Esophagus muscularis mucosa (tissue), 4 donors: ENCODE measurements at regions not wholly inside any gene's neighbourhood (a gene's known extent, or its start where the extent isn't known, plus 50 kb on each side); places are given as distances from the start of the nearest gene placed in this dataset.

ENCODE experiments used
- DNase-seq: peaks from one replicate; pipeline ENCODE4 v3.0.0-alpha.2; 2017; ENCODE audit errors: extremely low spot score
- H3K27ac ChIP-seq, 4 donors: fragments of 200-600 bp; sonication (generic); replicated peaks in 1 of 4; 1 replicate in 3 of 4; 2 replicates in 1 of 4; pipeline ENCODE4 v1.5.1; 2016 to 2019; ENCODE audit warnings: mild to moderate bottlenecking in 1 of 4
- H3K27me3 ChIP-seq, 4 donors: fragments of 200-600 bp; sonication (generic); one replicate each; pipeline versions ENCODE4 v1.5.1 to v1.6.0; 2016 to 2019
- H3K36me3 ChIP-seq, 4 donors: fragments of 200-600 bp; sonication (generic); one replicate each; pipeline ENCODE4 v1.5.1; 2016 to 2019
- H3K4me1 ChIP-seq, 4 donors: fragments of 200-600 bp; sonication (generic); one replicate each; pipeline ENCODE4 v1.5.1; 2016 to 2019
- H3K4me3 ChIP-seq, 4 donors: fragments of 200-600 bp; sonication (generic); 1 replicate in 2 of 4; 2 replicates in 2 of 4; pipeline ENCODE4 v1.5.1; 2016 to 2019; ENCODE audit warnings: mild to moderate bottlenecking in 4 of 4, moderate library complexity in 1 of 4
- H3K9me3 ChIP-seq, 4 donors: fragments of 200-600 bp; sonication (generic); 1 replicate in 3 of 4; 2 replicates in 1 of 4; pipeline ENCODE4 v1.5.1; 2016 to 2019
- CTCF ChIP-seq, 3 experiments: fragments of 200-600 bp in 2 of 3; fragments of 450-650 bp in 1 of 3; sonication (generic) in 2 of 3; IDR thresholded peaks; one replicate each; pipeline ENCODE4 v1.5.1; 2017 to 2019; ENCODE audit warnings: antibody characterized with exemption in 3 of 3, mild to moderate bottlenecking in 2 of 3, moderate library complexity in 1 of 3
- EP300 ChIP-seq: sonication (generic); formaldehyde crosslinking; IDR thresholded peaks from one replicate; pipeline ENCODE4 v1.6.1; 2017; ENCODE audit warnings: antibody characterized with exemption
- POLR2A ChIP-seq: fragments of 450-650 bp; IDR thresholded peaks from one replicate; pipeline ENCODE4 v1.6.1; 2017; ENCODE audit warnings: antibody characterized with exemption, moderate library complexity, mild to moderate bottlenecking, low read depth
- POLR2AphosphoS5 ChIP-seq, 2 donors: sonication (generic); formaldehyde crosslinking; IDR thresholded peaks; one replicate each; pipeline ENCODE4 v1.6.1; 2017; ENCODE audit warnings: antibody characterized with exemption in 2 of 2
- WGBS: methylation state at CpG from one replicate; pipeline ENCODE4 v1.1.5; 2018; 5-methylcytosine and 5-hydroxymethylcytosine counted together
- intact Hi-C: fragments of 100-400 bp; cut with DNase I; formaldehyde crosslinking; loops from one replicate; pipeline ENCODE4 v1.15.1; 2023

DNA sequence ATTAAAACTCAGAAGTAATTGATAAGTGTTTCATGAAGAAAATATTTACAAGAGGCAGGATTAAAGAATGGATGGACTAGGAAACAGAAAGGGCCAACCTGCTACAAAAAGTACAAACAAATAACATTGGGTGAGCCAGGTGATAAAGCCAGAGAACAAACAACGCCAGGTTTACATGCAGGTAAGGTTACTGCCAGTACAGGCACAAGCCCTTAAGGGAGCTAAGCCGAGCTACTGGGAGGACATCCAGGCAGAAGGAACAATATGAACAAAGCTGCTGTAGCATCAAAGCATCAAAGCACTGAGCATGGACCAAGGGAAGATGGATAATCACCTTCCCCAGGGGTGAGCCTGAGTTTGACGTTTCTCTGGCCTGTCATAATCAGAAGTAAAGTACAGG, 380.7 kb downstream of the SEC16B start:
- no peaks in the 10 kb centered on the region for H3K36me3 ChIP-seq
- intact Hi-C loops, result no loop called here
- peak; percentile 47 for DNase-seq
- no peak for TF ChIP-seq EP300
- TF ChIP-seq CTCF (IDR thresholded peaks at IDR 0.05), result no peak
- no peak for TF ChIP-seq POLR2A
- TF ChIP-seq POLR2AphosphoS5 (IDR thresholded peaks at IDR 0.05), result no peak
- H3K4me3 ChIP-seq, result no peak overlapping the region
- no peaks in the 10 kb centered on the region for H3K9me3 ChIP-seq
- no peaks in the 10 kb centered on the region for H3K27me3 ChIP-seq
- no peaks in the 10 kb centered on the region for H3K4me1 ChIP-seq
- WGBS, result 57% methylated on average over 3 of the region's 3 CpGs
- no peak overlapping the region for H3K27ac ChIP-seq

DNA sequence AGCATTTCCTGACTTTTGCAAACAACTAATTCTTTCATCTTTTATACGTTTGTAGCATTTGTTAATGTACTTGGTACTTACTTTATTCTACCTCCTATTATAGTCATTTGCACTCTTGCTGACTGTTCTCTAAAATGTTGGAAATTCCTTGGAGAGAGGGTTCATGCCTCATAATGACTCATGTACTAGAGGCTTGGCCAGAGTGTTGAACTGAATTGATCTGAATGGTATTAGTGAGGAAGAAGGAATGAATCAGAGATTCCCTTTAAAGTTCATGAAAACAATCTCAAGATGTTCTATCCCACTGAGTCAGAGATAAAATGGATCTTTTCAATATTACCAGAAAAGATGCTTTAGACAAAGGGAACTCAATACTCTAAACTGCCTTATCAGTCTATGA, 383.4 kb downstream of the SEC16B start:
- Histone ChIP-seq H3K27me3 (no peaks in the 10 kb centered on the region), H3K4me3 (no peak overlapping the region), H3K9me3 (no peaks in the 10 kb centered on the region), H3K27ac (no peak overlapping the region), H3K4me1 (no peaks in the 10 kb centered on the region), H3K36me3 (no peaks in the 10 kb centered on the region)
- no peak for TF ChIP-seq POLR2A
- TF ChIP-seq CTCF (IDR thresholded peaks at IDR 0.05), result no peak
- TF ChIP-seq POLR2AphosphoS5 (IDR thresholded peaks at IDR 0.05), result no peak
- no peak for TF ChIP-seq EP300
- 58% methylated on average over 1 of the region's 1 CpG for WGBS
- intact Hi-C loops, result no loop called here
- no peak for DNase-seq

- Histone ChIP-seq H3K9me3 (no peaks in the 10 kb centered on the region), H3K27me3 (no peaks in the 10 kb centered on the region), H3K27ac (no peak overlapping the region), H3K36me3 (no peaks in the 10 kb centered on the region), H3K4me3 (no peak overlapping the region), H3K4me1 (no peaks in the 10 kb centered on the region)
- TF ChIP-seq POLR2A (no peak), EP300 (no peak), POLR2AphosphoS5 (IDR thresholded peaks at IDR 0.05) (no peak), CTCF (IDR thresholded peaks at IDR 0.05) (no peak)
- intact Hi-C loops, result no loop called here
- whole genome bisulfite sequencing, result 52% methylated on average over 3 of the region's 3 CpGs
- no peak for DNase-seq
Measured at GRCh38 chr1:177585302-177586220, 384.3 kb downstream of the SEC16B start.

DNA sequence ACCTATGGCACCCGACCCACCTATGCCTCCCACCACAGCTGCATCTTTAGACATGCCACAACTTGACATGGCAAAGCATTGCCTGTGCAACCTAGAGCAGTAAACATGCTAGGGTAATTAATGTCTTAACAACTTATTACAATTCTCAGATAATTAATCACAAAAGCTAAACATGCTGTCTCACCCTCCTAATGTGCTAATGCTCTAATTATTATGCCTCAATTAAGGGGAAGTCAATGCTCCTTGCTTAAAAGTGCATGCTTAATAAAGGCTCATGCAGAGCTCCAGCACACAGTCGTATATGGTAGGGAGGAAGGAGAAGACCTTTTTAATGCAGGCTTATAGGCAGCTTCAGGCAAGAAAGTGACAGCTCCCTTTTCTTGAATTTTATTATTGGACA, 396.0 kb downstream of the SEC16B start:
- WGBS, result 67% methylated on average over 2 of the region's 2 CpGs
- no peak overlapping the region for H3K4me3 ChIP-seq
- H3K27me3 ChIP-seq, result no peaks in the 10 kb centered on the region
- TF ChIP-seq POLR2A, result no peak
- no peak for TF ChIP-seq POLR2AphosphoS5 (IDR thresholded peaks at IDR 0.05)
- TF ChIP-seq CTCF (IDR thresholded peaks at IDR 0.05), result no peak
- no peak for TF ChIP-seq EP300
- no peaks in the 10 kb centered on the region for H3K4me1 ChIP-seq
- no peak overlapping the region for H3K27ac ChIP-seq
- H3K9me3 ChIP-seq, result no peaks in the 10 kb centered on the region
- DNase-seq, result no peak
- intact Hi-C loops, result no loop called here
- no peaks in the 10 kb centered on the region for H3K36me3 ChIP-seq
